GM23338 (cell line): ENCODE measurements at regions not wholly inside any gene's neighbourhood (a gene's known extent, or its start where the extent isn't known, plus 50 kb on each side); places are given as distances from the start of the nearest gene placed in this dataset.

ENCODE experiments used
- ATAC-seq: fragments of 200-7000 bp; cut with Tn5 transposase; 3 replicates; pipeline ENCODE4 v1.9.1; 2020
- DNase-seq: peaks from one replicate; pipeline ENCODE4 v3.0.0-alpha.2; 2015; ENCODE audit warnings: low spot score
- H2AFZ ChIP-seq: fragments of 200-600 bp; sonication (generic); 2 replicates; pipeline ENCODE4 v1.8.0; 2016; ENCODE audit warnings: antibody characterized with exemption, mild to moderate bottlenecking, moderate library complexity
- H3F3A ChIP-seq: fragments of 200-600 bp; sonication (generic); replicated peaks from 2 replicates; pipeline ENCODE4 v1.8.0; 2017; ENCODE audit warnings: antibody characterized with exemption, mixed run types, low read depth
- H3K27ac ChIP-seq: fragments of 200-600 bp; sonication (generic); 2 replicates; pipeline ENCODE4 v1.6.1; 2016; ENCODE audit warnings: low read depth
- H3K27me3 ChIP-seq: fragments of 200-600 bp; sonication (generic); 2 replicates; pipeline ENCODE4 v1.8.0; 2016; ENCODE audit warnings: mild to moderate bottlenecking, mixed run types, moderate library complexity; ENCODE audit not compliant: insufficient read depth
- H3K36me3 ChIP-seq: fragments of 200-600 bp; sonication (generic); 2 replicates; pipeline ENCODE4 v1.8.0; 2016; ENCODE audit warnings: mild to moderate bottlenecking; ENCODE audit not compliant: insufficient read depth
- H3K4me1 ChIP-seq: fragments of 200-600 bp; sonication (generic); 2 replicates; pipeline ENCODE4 v1.8.0; 2016; ENCODE audit warnings: mild to moderate bottlenecking, moderate library complexity; ENCODE audit not compliant: insufficient read depth
- H3K4me2 ChIP-seq: fragments of 200-600 bp; sonication (generic); 2 replicates; pipeline ENCODE4 v1.7.1; 2017; ENCODE audit warnings: mixed run types
- H3K4me3 ChIP-seq: fragments of 200-600 bp; sonication (generic); 2 replicates; pipeline ENCODE4 v1.6.1; 2016; ENCODE audit warnings: mixed run types
- H3K79me2 ChIP-seq: fragments of 200-600 bp; sonication (generic); replicated peaks from 2 replicates; pipeline ENCODE4 v1.8.0; 2017; ENCODE audit warnings: mild to moderate bottlenecking; ENCODE audit not compliant: insufficient read depth
- H3K9me2 ChIP-seq: fragments of 200-600 bp; sonication (generic); 2 replicates; pipeline ENCODE4 v1.8.0; 2017; ENCODE audit not compliant: insufficient read depth
- H4K20me1 ChIP-seq: fragments of 200-600 bp; sonication (generic); replicated peaks from 2 replicates; pipeline ENCODE4 v1.8.0; 2017; ENCODE audit warnings: mild to moderate bottlenecking; ENCODE audit not compliant: insufficient read depth
- H3K27ac Mint-ChIP-seq: 2 replicates; pipeline ENCODE4 v1.8.0; 2020; ENCODE audit warnings: inconsistent platforms, mild to moderate bottlenecking, moderate library complexity, mixed read lengths
- H3K27me3 Mint-ChIP-seq: 3 replicates; pipeline ENCODE4 v1.8.0; 2022; ENCODE audit warnings: low read depth, mild to moderate bottlenecking, moderate library complexity, mixed read lengths, inconsistent platforms; ENCODE audit not compliant: insufficient read depth, poor library complexity
- H3K36me3 Mint-ChIP-seq: 3 replicates; pipeline ENCODE4 v1.8.0; 2021; ENCODE audit warnings: low read depth, mild to moderate bottlenecking, inconsistent platforms, moderate library complexity, mixed read lengths
- H3K4me1 Mint-ChIP-seq: 3 replicates; pipeline ENCODE4 v1.8.0; 2020; ENCODE audit warnings: mild to moderate bottlenecking, inconsistent platforms, mixed read lengths
- H3K4me3 Mint-ChIP-seq: 3 replicates; pipeline ENCODE4 v1.8.0; 2021; ENCODE audit warnings: moderate library complexity, mild to moderate bottlenecking, inconsistent platforms, mixed read lengths
- H3K9me3 Mint-ChIP-seq: 3 replicates; pipeline ENCODE4 v1.8.0; 2020; ENCODE audit warnings: moderate library complexity, mild to moderate bottlenecking, inconsistent platforms, mixed read lengths
- CREB1 ChIP-seq: fragments of 250-450 bp; sonication (Bioruptor Pico); IDR thresholded peaks from 2 replicates; pipeline ENCODE4 v1.5.0; 2020; ENCODE audit warnings: low read depth, mild to moderate bottlenecking, moderate library complexity
- ETS1 ChIP-seq: IDR thresholded peaks from 2 replicates; pipeline ENCODE4 v1.6.1; 2016; ENCODE audit warnings: antibody characterized with exemption
- EZH2 ChIP-seq: fragments of 200-600 bp; sonication (generic); IDR thresholded peaks from one replicate; pipeline ENCODE4 v1.8.0; 2017; ENCODE audit warnings: antibody characterized with exemption, mild to moderate bottlenecking, low read depth; ENCODE audit not compliant: unreplicated experiment
- EZH2phosphoT487 ChIP-seq: fragments of 200-600 bp; sonication (generic); IDR thresholded peaks from one replicate; pipeline ENCODE4 v1.8.1; 2018; ENCODE audit warnings: antibody characterized with exemption; ENCODE audit not compliant: unreplicated experiment
- JUNB ChIP-seq: IDR thresholded peaks from one replicate; pipeline ENCODE4 v1.6.1; 2016; ENCODE audit warnings: antibody characterized with exemption; ENCODE audit not compliant: unreplicated experiment
- NANOG ChIP-seq: IDR thresholded peaks from 2 replicates; pipeline ENCODE4 v1.6.1; 2016; ENCODE audit warnings: antibody characterized with exemption, borderline replicate concordance
- POLR2AphosphoS5 ChIP-seq: IDR thresholded peaks from 2 replicates; pipeline ENCODE4 v1.6.1; 2016; ENCODE audit warnings: antibody characterized with exemption, low read depth
- REST ChIP-seq: IDR thresholded peaks from one replicate; pipeline ENCODE4 v1.6.1; 2018; ENCODE audit warnings: antibody characterized with exemption; ENCODE audit not compliant: unreplicated experiment
- STAT1 ChIP-seq: IDR thresholded peaks from one replicate; pipeline ENCODE4 v1.6.1; 2016; ENCODE audit warnings: antibody characterized with exemption; ENCODE audit not compliant: unreplicated experiment
- ZNF114 ChIP-seq: fragments of 250-450 bp; sonication (Bioruptor Pico); IDR thresholded peaks from 2 replicates; pipeline ENCODE4 v1.5.0; 2020; ENCODE audit warnings: mild to moderate bottlenecking, moderate library complexity
- ZNF331 ChIP-seq: fragments of 250-450 bp; sonication (Bioruptor Pico); IDR thresholded peaks from 2 replicates; pipeline ENCODE4 v1.5.0; 2020; ENCODE audit warnings: low read depth, mild to moderate bottlenecking, moderate library complexity
- ZNF462 ChIP-seq: fragments of 250-450 bp; sonication (Bioruptor Pico); IDR thresholded peaks from 2 replicates; pipeline ENCODE4 v1.5.0; 2020; ENCODE audit warnings: mild to moderate bottlenecking, moderate library complexity

GRCh38 chr7:153521370-153521769 lies 530.8 kb upstream of the DPP6 start:
- no peak overlapping the region for H3K4me2 ChIP-seq
- no peaks in the 10 kb centered on the region for H4K20me1 ChIP-seq
- no peaks in the 10 kb centered on the region for H3K9me2 ChIP-seq
- no peaks in the 10 kb centered on the region for H3K4me1 Mint-ChIP-seq
- H3K4me3 ChIP-seq: no peak overlapping the region
- H3K4me3 Mint-ChIP-seq: no peak overlapping the region
- H3K27ac Mint-ChIP-seq: no peak overlapping the region
- H3K9me3 Mint-ChIP-seq: peaks cover 96% of the 10 kb centered on the region
- TF ChIP-seq JUNB: no peak
- no peak for TF ChIP-seq POLR2AphosphoS5
- no peak for TF ChIP-seq ETS1
- no peak for TF ChIP-seq REST
- TF ChIP-seq NANOG: no peak
- no peak for TF ChIP-seq ZNF114 (CRISPR knock-in tag)
- TF ChIP-seq EZH2phosphoT487: no peak
- no peak for TF ChIP-seq CREB1 (CRISPR knock-in tag)
- no peak for TF ChIP-seq ZNF331 (CRISPR knock-in tag)
- H3K27ac ChIP-seq: no peak overlapping the region
- no peak for DNase-seq
- no peak overlapping the region for H2AFZ ChIP-seq
- H3K36me3 Mint-ChIP-seq: peaks cover 31% of the 10 kb centered on the region
- H3K4me1 ChIP-seq: no peaks in the 10 kb centered on the region
- no peaks in the 10 kb centered on the region for H3K79me2 ChIP-seq
- H3K27me3 Mint-ChIP-seq: peaks cover 3% of the 10 kb centered on the region
- no peak for ATAC-seq
- no peaks in the 10 kb centered on the region for H3F3A ChIP-seq
- no peaks in the 10 kb centered on the region for H3K27me3 ChIP-seq
- H3K36me3 ChIP-seq: no peaks in the 10 kb centered on the region; the same call in 1 of the 2 replicates

GRCh38 chr7:153522261-153522660 lies 529.9 kb upstream of the DPP6 start:
- DNase-seq: no peak
- Mint-ChIP-seq H3K4me1 (no peaks in the 10 kb centered on the region), H3K4me3 (no peak overlapping the region), H3K9me3 (peaks cover 96% of the 10 kb centered on the region), H3K27me3 (peaks cover 3% of the 10 kb centered on the region), H3K27ac (no peak overlapping the region), H3K36me3 (peaks cover 34% of the 10 kb centered on the region)
- no peak for ATAC-seq
- Histone ChIP-seq H3K4me1 (no peaks in the 10 kb centered on the region), H3K36me3 (no peaks in the 10 kb centered on the region; the same call in 1 of the 2 replicates), H4K20me1 (no peaks in the 10 kb centered on the region), H2AFZ (no peak overlapping the region), H3F3A (no peaks in the 10 kb centered on the region), H3K79me2 (no peaks in the 10 kb centered on the region), H3K4me3 (no peak overlapping the region), H3K27me3 (no peaks in the 10 kb centered on the region), H3K27ac (no peak overlapping the region), H3K4me2 (no peak overlapping the region), H3K9me2 (no peaks in the 10 kb centered on the region)
- TF ChIP-seq JUNB (no peak), POLR2AphosphoS5 (no peak), ZNF114 (CRISPR knock-in tag) (no peak), CREB1 (CRISPR knock-in tag) (no peak), STAT1 (no peak), NANOG (no peak), ZNF462 (CRISPR knock-in tag) (no peak), EZH2 (no peak), ZNF331 (CRISPR knock-in tag) (no peak)
